HG03045 (cell line): ENCODE measurements at regions not wholly inside any gene's neighbourhood (a gene's known extent, or its start where the extent isn't known, plus 50 kb on each side); places are given as distances from the start of the nearest gene placed in this dataset.

Source experiments
- ATAC-seq: cut with Tn5 transposase; IDR thresholded peaks from one replicate; pipeline ENCODE4 v1.9.1; 2021; ENCODE audit warnings: mild to moderate bottlenecking, moderate library complexity; ENCODE audit not compliant: unreplicated experiment

DNA sequence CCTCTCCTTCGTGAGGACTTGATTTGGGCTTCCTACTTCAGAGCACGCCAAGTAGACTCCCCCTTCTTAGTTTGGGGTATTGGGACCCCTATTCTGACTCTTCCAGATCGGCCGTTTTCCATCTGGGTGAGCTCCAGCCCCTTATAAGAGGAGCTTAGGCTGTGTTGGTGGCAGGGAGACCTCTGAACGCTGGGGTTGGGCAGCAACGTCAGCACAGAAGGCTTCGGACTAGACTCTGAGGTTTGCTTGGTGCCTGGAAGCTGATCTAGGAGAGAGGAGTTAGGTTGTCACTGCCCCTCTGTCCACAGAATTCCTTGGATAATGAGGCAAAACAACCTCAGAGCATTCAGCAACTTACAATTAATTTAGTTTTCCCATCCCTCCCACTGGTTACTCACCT, 99.2 kb upstream of the RTL1 start:
- ATAC-seq, result no peak

- ATAC-seq, result no peak
Observed at GRCh38 chr14:101004176-101004575, 100.7 kb upstream of the RTL1 start.

DNA sequence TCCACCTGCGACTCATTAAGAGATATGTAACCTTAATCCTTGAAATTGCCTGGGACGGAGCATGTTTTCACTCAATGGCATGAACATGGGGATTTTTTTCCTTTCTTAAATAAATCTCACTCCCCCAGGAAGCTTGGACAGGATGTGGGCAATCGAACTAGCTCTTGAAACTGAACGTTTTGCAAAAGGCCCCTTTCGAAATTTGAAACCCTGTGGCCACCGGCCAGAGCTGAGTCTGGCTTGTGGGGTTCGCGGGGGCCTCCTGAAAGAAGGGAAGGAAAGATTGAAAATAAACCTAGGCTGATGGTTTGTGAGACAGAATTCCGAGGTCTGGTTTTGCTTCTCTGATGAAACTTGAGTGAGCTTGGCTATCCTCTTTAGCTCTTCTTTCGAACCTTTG, 101.4 kb upstream of the RTL1 start:
- no peak for ATAC-seq

GRCh38 chr14:101005447-101005846, 101.9 kb upstream of the RTL1 start:
- ATAC-seq, result no peak

- ATAC-seq, result no peak
Observed at GRCh38 chr14:101006008-101006407, 102.5 kb upstream of the RTL1 start.

DNA sequence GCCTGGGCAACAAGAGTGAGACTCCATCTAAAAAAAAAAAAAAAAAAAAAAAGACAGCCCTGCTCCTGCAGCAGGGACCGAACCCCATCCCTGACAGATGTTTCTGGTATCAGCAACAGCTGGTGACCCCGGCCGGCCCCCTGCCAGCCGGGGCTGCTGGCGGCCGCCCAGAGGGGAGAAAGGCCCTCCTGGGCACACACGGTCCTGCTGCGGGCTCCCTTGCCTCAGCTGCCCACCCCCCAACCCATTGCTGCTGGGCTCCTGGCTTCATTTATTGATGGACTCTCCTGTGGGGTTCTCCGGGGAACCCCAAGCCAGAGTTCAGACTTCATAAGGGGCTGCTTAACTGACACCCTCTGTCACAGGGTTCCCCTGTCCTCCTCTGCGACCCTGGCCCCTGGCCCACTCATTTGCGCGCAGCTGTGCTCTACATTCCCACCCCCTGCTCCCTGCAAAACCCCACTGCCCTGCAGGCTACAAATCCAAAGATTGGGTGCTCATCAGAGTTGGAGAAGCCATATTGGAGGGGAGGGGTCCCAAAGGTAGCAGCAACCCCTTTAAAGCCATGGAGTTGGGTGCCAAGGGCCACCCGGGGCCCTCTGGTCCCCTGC, 103.6 kb upstream of the RTL1 start:
- ATAC-seq, result no peak

DNA sequence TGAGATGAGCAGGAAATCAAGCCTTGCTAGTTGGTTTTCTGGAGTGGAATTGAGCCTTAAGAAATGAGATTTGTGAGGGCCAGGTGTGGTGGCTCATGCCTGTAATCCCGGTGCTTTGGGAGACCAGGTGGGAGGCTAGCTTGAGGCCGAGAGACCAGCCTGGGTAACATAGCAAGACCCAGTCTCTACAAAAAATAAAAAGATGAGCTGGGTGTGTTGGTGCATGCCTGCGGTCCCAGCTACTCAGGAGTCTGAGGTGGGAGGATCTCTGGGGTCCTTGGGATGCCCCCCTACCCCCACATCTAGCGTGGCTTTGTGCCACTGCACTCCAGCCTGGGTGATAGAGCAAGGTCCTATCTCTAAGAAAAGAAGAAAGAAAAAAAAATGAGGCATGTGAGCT, 104.2 kb upstream of the RTL1 start:
- ATAC-seq, result no peak

DNA sequence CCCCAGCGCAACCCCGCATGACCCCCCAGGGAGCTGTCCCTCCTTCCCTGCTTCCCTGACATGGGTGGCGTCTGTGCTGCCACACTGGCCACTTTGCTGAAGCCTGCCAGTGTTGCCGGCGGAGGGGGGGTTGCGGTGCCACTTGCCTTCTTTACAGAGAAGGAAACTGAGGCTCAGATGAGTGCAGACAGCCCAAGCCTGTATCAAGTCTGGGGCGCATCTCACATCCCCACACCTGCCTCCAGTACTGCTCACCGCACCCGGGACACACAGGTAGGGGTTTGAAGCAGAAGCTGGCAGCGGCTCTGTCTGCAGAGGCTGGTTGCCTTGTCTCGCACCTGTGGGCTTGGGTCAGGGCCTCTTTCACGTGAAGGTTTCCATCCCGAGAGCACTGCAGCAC, 104.7 kb upstream of the RTL1 start:
- no peak for ATAC-seq

GRCh38 chr14:101008631-101009336, 105.3 kb upstream of the RTL1 start:
- ATAC-seq, result no peak

DNA sequence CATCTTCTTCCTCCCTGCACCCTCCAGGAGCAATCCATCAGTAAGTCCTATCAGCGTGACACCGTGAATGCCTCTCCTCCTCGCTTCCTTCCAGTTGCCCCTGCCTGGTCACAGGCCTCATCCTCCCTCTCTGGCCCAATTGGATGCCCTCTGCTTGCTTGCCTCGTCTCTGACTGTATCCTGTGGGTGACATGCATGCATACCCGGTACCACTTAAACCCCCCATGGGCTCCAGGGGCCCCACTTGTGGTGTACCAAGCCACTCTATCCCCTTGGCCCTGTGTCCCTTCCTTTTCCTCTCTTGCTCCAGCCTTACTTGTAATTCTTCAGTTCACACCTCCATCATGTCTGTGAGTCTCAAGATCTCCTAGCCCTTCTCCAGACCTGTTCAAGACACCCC, 106.0 kb upstream of the RTL1 start:
- ATAC-seq, result no peak

GRCh38 chr14:101010293-101010692, 106.8 kb upstream of the RTL1 start:
- no peak for ATAC-seq

DNA sequence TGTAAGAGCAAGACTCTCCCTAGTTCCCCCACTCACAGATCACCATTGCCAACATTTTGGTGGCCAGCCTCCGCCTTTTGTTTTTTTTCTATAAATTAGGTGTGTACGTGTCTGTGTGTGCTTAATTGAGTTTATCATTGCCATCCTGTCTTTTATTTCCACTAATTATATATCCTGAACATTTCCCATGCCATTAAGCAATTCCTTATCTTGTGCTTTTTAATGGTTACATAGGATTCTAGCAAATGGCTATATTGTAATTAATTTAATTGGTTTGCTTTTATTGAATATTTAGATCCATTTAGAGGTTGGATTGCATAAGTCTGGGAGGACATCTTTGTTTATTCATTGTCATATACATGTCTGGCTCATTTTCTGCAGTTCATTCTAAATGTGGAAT, 107.3 kb upstream of the RTL1 start:
- ATAC-seq, result no peak

DNA sequence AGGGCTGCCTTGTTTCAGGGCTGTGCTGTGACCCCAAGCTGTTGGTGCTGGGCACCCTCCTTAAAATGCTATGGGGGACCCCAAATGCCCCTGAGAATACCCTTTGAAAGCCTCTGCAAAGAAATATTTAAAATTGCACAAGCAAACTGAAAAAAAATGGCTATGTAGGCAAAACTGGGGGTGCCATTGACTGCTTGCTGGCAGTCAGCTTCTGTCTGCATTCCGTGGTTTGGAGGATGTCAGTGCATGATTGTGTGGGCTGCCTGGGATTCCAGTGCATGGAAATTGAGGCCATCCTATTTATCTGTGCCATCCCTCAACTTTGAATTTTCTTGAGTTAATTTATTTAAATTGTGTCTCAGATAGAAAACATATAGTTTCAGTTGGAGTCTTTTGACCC, 113.7 kb upstream of the RTL1 start:
- no peak for ATAC-seq

DNA sequence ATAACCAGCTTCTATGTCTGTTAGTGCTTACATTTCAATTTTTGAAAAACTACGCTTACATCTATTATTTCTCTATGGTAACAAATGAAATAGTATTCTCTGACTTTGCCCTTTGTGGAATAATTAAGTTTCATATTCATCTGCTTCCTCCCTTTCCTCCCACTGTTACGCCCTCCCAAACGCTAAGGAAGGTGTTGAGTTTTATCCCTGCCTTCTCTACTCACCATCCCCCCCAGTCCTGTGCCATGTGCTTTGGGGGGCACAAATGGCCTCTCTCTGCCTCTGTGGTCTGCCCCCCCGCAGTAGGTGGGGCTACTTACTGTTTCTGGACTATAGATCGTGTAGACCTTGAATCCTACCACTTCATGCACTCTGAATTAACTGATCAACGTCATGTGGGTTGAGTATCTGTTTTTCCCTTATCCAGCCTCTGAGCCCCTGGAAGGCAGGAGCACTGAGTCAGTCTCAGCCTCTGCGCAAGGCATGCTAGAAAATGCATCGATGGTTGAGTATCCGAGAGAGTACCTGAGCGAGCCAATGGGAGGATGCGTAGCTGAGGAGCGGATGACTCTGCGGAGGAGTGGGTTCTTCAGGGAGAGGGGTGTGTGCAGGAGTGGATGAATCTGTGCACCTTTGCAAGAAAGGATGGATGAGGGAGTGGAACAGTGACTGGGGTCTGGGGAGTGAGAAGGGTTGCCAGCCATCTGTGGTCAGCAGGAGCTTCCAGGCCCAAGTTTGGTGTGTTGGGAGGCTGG, 114.5 kb upstream of the RTL1 start:
- no peak for ATAC-seq

GRCh38 chr14:101018561-101019290, 115.2 kb upstream of the RTL1 start:
- ATAC-seq, result no peak

DNA sequence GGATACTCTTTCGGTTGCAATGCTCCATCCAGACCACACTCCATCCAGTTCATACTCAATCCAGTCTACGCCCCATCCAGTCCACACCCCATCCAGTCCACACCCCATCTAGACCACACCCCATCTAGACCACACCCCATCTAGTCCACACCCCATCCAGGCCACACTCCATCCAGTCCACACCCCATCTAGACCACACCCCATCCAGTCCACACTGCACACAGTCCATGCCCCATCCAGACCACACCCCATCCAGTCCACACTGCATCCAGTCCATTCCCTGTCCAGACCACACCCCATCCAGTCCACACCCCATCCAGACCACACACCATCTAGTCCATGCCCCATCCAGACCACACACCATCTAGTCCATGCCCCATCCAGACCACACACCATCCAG, 116.0 kb upstream of the RTL1 start:
- no peak for ATAC-seq

DNA sequence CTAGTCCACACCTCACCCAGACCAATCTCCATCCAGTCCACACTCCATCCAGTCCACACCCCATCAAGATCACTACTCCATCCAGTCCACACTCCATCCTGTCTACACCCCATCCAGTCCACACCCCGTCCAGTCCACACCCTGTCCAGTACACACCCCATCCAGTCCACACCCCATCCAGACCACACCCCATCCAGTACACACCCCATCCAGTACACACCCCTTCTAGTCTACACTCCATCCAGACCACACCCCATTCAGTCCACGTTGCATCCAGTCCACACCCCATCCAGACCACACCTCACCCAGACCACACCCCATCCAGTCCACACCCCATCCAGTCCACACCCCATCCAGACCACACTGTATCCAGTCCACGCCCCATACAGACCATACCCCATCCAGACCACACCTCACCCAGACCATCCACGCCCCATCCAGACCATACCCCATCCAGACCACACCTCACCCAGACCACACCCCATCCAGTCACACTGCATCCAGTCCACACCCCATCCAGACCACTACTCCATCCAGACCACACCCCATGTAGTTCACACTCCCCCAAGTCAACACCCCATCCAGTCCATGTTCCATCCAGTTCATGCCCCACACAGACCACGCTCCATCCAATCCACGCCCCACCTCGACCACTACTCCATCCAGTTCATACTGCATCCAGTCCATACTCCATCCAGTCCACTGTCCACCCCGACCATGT, 116.6 kb upstream of the RTL1 start:
- no peak for ATAC-seq

GRCh38 chr14:101020834-101021370, 117.4 kb upstream of the RTL1 start:
- ATAC-seq, result no peak

DNA sequence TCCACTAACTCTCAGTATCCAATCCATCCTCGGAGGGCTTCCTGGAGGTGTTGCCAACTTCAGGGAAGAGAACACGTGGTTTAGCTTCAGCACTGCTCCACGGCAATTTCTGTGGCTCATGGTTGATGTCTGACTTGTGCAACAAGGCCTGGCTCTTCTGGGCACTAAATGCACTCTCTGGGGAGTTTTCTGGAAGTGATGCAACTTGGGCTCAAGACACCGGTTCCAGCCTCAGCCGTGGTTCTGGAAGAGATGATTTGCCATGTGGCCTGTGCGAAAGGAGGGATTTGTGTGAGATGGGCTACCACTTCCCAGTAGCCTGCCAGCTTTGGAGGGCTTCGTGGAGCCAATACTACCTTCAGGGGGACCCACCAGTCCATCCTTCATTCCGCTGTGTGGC, 118.6 kb upstream of the RTL1 start:
- ATAC-seq, result no peak

DNA sequence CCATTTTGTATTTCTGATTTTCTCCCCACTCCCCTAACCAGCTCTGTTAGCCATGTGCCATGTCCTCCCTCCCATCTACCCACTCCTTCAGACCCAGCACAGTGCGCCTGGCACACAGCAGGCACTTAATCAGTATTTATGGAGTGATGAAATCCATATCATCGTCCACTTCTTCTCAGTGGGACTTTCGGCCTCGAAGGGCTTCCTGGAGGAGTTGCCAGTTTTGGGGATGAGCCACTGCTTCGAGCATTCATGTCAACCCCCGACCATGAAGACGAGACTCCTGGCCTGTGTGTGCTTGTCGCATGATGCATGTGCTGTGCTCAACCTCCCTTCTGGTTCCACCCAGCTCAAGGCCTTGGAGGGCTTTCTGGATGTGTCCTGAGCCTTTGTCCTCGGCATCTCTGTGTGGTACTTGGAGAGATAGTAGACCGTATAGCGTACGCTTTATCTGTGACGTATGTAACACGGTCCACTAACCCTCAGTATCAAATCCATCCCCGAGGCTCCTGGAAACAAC, 119.5 kb upstream of the RTL1 start:
- no peak for ATAC-seq
